GM12878 (cell line): ENCODE measurements at regions not wholly inside any gene's neighbourhood (a gene's known extent, or its start where the extent isn't known, plus 50 kb on each side); places are given as distances from the start of the nearest gene placed in this dataset.

Experiments
- ATAC-seq: fragments of 200-7000 bp; cut with Tn5 transposase; 3 replicates; pipeline ENCODE4 v1.9.1; 2020; ENCODE audit warnings: mild to moderate bottlenecking, moderate library complexity
- BruUV-seq: library from RNA; stranded (reverse); fragments of 400-500 nt; replicated peaks from 2 replicates; lab custom pipeline; 2021; lab: Mats Ljungman, UMichigan
- CTCF ChIA-PET: fragments of 300-600 bp; sonication (Branson Sonifier 250); formaldehyde crosslinking; extraction: SDS; loops from one replicate; lab custom pipeline; 2021; ENCODE audit warnings: inconsistent platforms; lab: Yijun Ruan, JAX
- POLR2A ChIA-PET: fragments of 350-600 bp; formaldehyde crosslinking; extraction: SDS; loops from one replicate; lab custom pipeline; 2021; ENCODE audit warnings: inconsistent platforms; lab: Charles Lee
- RAD21 ChIA-PET: fragments of 300-600 bp; sonication (Branson Sonifier 250); formaldehyde crosslinking; loops from one replicate; lab custom pipeline; 2023; ENCODE audit warnings: antibody characterized with exemption; ENCODE audit not compliant: unreplicated experiment; lab: Charles Lee
- SMC1A ChIA-PET: fragments of 300-600 bp; sonication (Branson Sonifier 250); formaldehyde crosslinking; loops from one replicate; lab custom pipeline; 2023; ENCODE audit not compliant: unreplicated experiment, uncharacterized antibody; lab: Charles Lee
- DNase-seq: peaks from one replicate; pipeline ENCODE4 v3.0.0-alpha.2; 2011; ENCODE audit warnings: low read depth, low spot score
- FAIRE-seq: peaks from 3 replicates; lab custom pipeline; 2011; peaks lifted over from hg19 to GRCh38; lab: Jason Lieb, UNC
- H2AFZ ChIP-seq: 2 replicates; pipeline ENCODE4 v1.6.0; 2011; ENCODE audit warnings: low read depth, low read length, control low read depth; ENCODE audit not compliant: control insufficient read depth
- H3K27ac ChIP-seq: 2 replicates; pipeline ENCODE4 v1.5.1; 2011; ENCODE audit warnings: control low read depth; ENCODE audit not compliant: control insufficient read depth, insufficient read depth
- H3K27me3 ChIP-seq, 2 experiments: replicated peaks in 1 of 2; 2 replicates each; pipeline versions ENCODE4 v1.6.0 to v1.6.1; 2011; ENCODE audit warnings: low read length in 1 of 2; ENCODE audit not compliant: control insufficient read depth in 2 of 2, insufficient read depth in 2 of 2
- H3K36me3 ChIP-seq, 2 experiments: 2 replicates each; pipeline ENCODE4 v1.5.1; 2011; ENCODE audit warnings: low read length in 1 of 2; ENCODE audit not compliant: control insufficient read depth in 2 of 2, insufficient read depth in 2 of 2
- H3K4me1 ChIP-seq: 2 replicates; pipeline ENCODE4 v1.6.1; 2011; ENCODE audit warnings: mild to moderate bottlenecking, low read length, moderate library complexity, mixed read lengths; ENCODE audit not compliant: control insufficient read depth, insufficient read depth
- H3K4me2 ChIP-seq: 2 replicates; pipeline ENCODE4 v1.6.0; 2011; ENCODE audit warnings: control low read depth; ENCODE audit not compliant: control insufficient read depth, insufficient read depth
- H3K4me3 ChIP-seq: fragments of 200-600 bp; sonication (generic); 2 replicates; pipeline ENCODE4 v1.5.1; 2016
- H3K79me2 ChIP-seq: 2 replicates; pipeline ENCODE4 v1.6.0; 2011; ENCODE audit warnings: low read length; ENCODE audit not compliant: control insufficient read depth, insufficient read depth
- H3K9ac ChIP-seq: 2 replicates; pipeline ENCODE4 v1.8.0; 2011; ENCODE audit warnings: low read length, control low read depth, mixed read lengths; ENCODE audit not compliant: control insufficient read depth, insufficient read depth
- H3K9me3 ChIP-seq: replicated peaks from 3 replicates; pipeline ENCODE4 v1.5.1; 2011; ENCODE audit warnings: mild to moderate bottlenecking, low read length; ENCODE audit not compliant: control insufficient read depth, insufficient read depth
- H4K20me1 ChIP-seq: 2 replicates; pipeline ENCODE4 v1.6.0; 2011; ENCODE audit not compliant: control insufficient read depth, insufficient read depth
- ATF7 ChIP-seq: fragments of 450-650 bp; IDR thresholded peaks from 2 replicates; pipeline ENCODE4 v1.6.1; 2016; ENCODE audit warnings: low read depth, mild to moderate bottlenecking
- BACH1 ChIP-seq: fragments of 450-650 bp; IDR thresholded peaks from 2 replicates; pipeline ENCODE4 v1.6.1; 2017; ENCODE audit warnings: mild to moderate bottlenecking, borderline replicate concordance
- HDAC2 ChIP-seq: fragments of 200-600 bp; sonication (generic); IDR thresholded peaks from 2 replicates; pipeline ENCODE4 v1.6.1; 2017
- IRF4 ChIP-seq: IDR thresholded peaks from 2 replicates; pipeline ENCODE4 v1.6.1; 2011; ENCODE audit warnings: low read depth, low read length
- JUND ChIP-seq: IDR thresholded peaks from 2 replicates; pipeline ENCODE4 v1.6.1; 2012; ENCODE audit warnings: low read depth, mild to moderate bottlenecking, low read length, improper control_type of control experiment, moderate library complexity
- KDM1A ChIP-seq: fragments of 200-600 bp; sonication (generic); IDR thresholded peaks from 2 replicates; pipeline ENCODE4 v1.6.1; 2016; ENCODE audit warnings: borderline replicate concordance
- MTA3 ChIP-seq: IDR thresholded peaks from 2 replicates; pipeline ENCODE4 v1.6.1; 2012; ENCODE audit warnings: low read length, inconsistent platforms, borderline replicate concordance
- POLR2A ChIP-seq: IDR thresholded peaks from 2 replicates; pipeline ENCODE4 v1.6.1; 2011; ENCODE audit warnings: low read depth, mild to moderate bottlenecking, low read length
- RAD21 ChIP-seq: IDR thresholded peaks from 2 replicates; pipeline ENCODE4 v1.6.1; 2011; ENCODE audit warnings: mild to moderate bottlenecking, low read depth, low read length, moderate library complexity; ENCODE audit not compliant: insufficient read depth
- RBBP5 ChIP-seq: fragments of 200-600 bp; sonication (generic); conservative IDR thresholded peaks from 2 replicates; pipeline ENCODE4 v1.6.1; 2016
- SMC3 ChIP-seq: IDR thresholded peaks from 2 replicates; pipeline ENCODE4 v1.6.1; 2011; ENCODE audit warnings: low read length, improper control_type of control experiment, borderline replicate concordance
- SUPT20H ChIP-seq: IDR thresholded peaks from 2 replicates; pipeline ENCODE4 v1.6.1; 2011; ENCODE audit warnings: low read depth, mild to moderate bottlenecking, low read length, moderate library complexity, borderline replicate concordance; ENCODE audit not compliant: control insufficient read depth
- ZNF24 ChIP-seq: fragments of 450-650 bp; IDR thresholded peaks from 2 replicates; pipeline ENCODE4 v1.6.1; 2017; ENCODE audit warnings: antibody characterized with exemption, mild to moderate bottlenecking
- WGBS: methylation state at CpG from one replicate; pipeline ENCODE4 v1.1.6; 2016; ENCODE audit warnings: low lambda C conversion rate; ENCODE audit not compliant: insufficient replicate concordance, insufficient coverage; ENCODE audit errors: missing lambda C conversion rate; 5-methylcytosine and 5-hydroxymethylcytosine counted together
- in situ Hi-C: fragments of 300-500 bp; cut with MboI; formaldehyde crosslinking; loops from 9 replicates; pipeline ENCODE4 v1.14.3; 2018; ENCODE audit warnings: mixed read lengths
- intact Hi-C: fragments of 100-400 bp; cut with micrococcal nuclease; formaldehyde crosslinking; loops from one replicate; pipeline ENCODE4 v1.14.2; 2022; ENCODE audit not compliant: unreplicated experiment
- TF ChIP-seq, protein P1 (sequence below): IDR thresholded peaks from 2 replicates; pipeline ENCODE4 v1.6.1; 2012; ENCODE audit warnings: mild to moderate bottlenecking, low read depth, low read length
- TF ChIP-seq, protein P2 (sequence below): IDR thresholded peaks from 2 replicates; pipeline ENCODE4 v1.6.1; 2011; ENCODE audit warnings: mild to moderate bottlenecking, low read depth, low read length, moderate library complexity; ENCODE audit not compliant: insufficient replicate concordance
- TF ChIP-seq, protein P3 (sequence below): fragments of 450-650 bp; IDR thresholded peaks from 2 replicates; pipeline ENCODE4 v1.6.1; 2017; ENCODE audit warnings: borderline replicate concordance
- TF ChIP-seq, protein P4 (sequence below): IDR thresholded peaks from 2 replicates; pipeline ENCODE4 v1.6.1; 2012; ENCODE audit warnings: low read depth, low read length, improper control_type of control experiment
- TF ChIP-seq, protein P5 (sequence below): IDR thresholded peaks from 2 replicates; pipeline ENCODE4 v1.6.1; 2012; ENCODE audit warnings: low read depth, low read length, improper control_type of control experiment

DNA sequence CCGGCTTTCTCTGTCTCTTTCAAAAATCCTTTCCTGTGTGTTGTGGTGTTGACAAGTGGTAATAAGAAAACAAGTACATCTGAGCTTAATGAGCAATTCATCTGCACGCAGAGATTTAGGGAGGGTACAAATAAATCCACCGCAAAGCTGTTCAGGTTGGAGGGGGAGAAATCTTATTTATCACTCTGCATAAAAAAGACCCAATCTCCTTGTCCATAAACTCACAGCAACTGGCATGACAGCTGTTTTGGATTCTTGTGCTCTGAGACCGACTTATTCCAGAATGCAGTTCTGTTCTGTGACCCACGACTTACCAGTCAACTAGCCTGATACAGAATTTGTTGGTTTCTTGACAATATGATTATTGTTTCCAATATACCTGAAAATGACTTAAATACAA lies 380.1 kb downstream of the SOX11 start:
- ChIA-PET CTCF (no interaction called here), RAD21 (no interaction called here), POLR2A (no interaction called here), SMC1A (no interaction called here)
- Histone ChIP-seq H3K4me3 (no peak overlapping the region), H3K9me3 (no peaks in the 10 kb centered on the region), H3K9ac (no peak overlapping the region), H3K4me1 (no peaks in the 10 kb centered on the region), H3K27me3 (no peaks in the 10 kb centered on the region), H2AFZ (no peak overlapping the region), H3K4me2 (no peak overlapping the region), H3K79me2 (no peaks in the 10 kb centered on the region), H3K27ac (no peak overlapping the region), H4K20me1 (no peaks in the 10 kb centered on the region), H3K36me3 (no peaks in the 10 kb centered on the region)
- ATAC-seq (no peak), FAIRE-seq (no peak), DNase-seq (no peak)
- intact Hi-C loops (no loop called here), in situ Hi-C loops (no loop called here)
- WGBS = 34% methylated on average over 5 of the region's 5 CpGs
- BruUV-seq = no TSS peak
- no peak for TF ChIP-seq SUPT20H
- TF ChIP-seq RBBP5 = no peak
- TF ChIP-seq HDAC2 = no peak
- no peak for TF ChIP-seq RAD21
- no peak for TF ChIP-seq ATF7
- no peak for TF ChIP-seq IRF4
- TF ChIP-seq, protein P1, sequence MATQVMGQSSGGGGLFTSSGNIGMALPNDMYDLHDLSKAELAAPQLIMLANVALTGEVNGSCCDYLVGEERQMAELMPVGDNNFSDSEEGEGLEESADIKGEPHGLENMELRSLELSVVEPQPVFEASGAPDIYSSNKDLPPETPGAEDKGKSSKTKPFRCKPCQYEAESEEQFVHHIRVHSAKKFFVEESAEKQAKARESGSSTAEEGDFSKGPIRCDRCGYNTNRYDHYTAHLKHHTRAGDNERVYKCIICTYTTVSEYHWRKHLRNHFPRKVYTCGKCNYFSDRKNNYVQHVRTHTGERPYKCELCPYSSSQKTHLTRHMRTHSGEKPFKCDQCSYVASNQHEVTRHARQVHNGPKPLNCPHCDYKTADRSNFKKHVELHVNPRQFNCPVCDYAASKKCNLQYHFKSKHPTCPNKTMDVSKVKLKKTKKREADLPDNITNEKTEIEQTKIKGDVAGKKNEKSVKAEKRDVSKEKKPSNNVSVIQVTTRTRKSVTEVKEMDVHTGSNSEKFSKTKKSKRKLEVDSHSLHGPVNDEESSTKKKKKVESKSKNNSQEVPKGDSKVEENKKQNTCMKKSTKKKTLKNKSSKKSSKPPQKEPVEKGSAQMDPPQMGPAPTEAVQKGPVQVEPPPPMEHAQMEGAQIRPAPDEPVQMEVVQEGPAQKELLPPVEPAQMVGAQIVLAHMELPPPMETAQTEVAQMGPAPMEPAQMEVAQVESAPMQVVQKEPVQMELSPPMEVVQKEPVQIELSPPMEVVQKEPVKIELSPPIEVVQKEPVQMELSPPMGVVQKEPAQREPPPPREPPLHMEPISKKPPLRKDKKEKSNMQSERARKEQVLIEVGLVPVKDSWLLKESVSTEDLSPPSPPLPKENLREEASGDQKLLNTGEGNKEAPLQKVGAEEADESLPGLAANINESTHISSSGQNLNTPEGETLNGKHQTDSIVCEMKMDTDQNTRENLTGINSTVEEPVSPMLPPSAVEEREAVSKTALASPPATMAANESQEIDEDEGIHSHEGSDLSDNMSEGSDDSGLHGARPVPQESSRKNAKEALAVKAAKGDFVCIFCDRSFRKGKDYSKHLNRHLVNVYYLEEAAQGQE = no peak
- TF ChIP-seq, protein P2, sequence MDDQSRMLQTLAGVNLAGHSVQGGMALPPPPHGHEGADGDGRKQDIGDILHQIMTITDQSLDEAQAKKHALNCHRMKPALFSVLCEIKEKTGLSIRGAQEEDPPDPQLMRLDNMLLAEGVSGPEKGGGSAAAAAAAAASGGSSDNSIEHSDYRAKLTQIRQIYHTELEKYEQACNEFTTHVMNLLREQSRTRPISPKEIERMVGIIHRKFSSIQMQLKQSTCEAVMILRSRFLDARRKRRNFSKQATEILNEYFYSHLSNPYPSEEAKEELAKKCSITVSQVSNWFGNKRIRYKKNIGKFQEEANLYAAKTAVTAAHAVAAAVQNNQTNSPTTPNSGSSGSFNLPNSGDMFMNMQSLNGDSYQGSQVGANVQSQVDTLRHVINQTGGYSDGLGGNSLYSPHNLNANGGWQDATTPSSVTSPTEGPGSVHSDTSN = no peak
- no peak for TF ChIP-seq SMC3
- TF ChIP-seq, protein P3, sequence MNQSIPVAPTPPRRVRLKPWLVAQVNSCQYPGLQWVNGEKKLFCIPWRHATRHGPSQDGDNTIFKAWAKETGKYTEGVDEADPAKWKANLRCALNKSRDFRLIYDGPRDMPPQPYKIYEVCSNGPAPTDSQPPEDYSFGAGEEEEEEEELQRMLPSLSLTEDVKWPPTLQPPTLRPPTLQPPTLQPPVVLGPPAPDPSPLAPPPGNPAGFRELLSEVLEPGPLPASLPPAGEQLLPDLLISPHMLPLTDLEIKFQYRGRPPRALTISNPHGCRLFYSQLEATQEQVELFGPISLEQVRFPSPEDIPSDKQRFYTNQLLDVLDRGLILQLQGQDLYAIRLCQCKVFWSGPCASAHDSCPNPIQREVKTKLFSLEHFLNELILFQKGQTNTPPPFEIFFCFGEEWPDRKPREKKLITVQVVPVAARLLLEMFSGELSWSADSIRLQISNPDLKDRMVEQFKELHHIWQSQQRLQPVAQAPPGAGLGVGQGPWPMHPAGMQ = no peak
- no peak for TF ChIP-seq KDM1A
- TF ChIP-seq, protein P4, sequence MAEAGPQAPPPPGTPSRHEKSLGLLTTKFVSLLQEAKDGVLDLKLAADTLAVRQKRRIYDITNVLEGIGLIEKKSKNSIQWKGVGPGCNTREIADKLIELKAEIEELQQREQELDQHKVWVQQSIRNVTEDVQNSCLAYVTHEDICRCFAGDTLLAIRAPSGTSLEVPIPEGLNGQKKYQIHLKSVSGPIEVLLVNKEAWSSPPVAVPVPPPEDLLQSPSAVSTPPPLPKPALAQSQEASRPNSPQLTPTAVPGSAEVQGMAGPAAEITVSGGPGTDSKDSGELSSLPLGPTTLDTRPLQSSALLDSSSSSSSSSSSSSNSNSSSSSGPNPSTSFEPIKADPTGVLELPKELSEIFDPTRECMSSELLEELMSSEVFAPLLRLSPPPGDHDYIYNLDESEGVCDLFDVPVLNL = no peak
- no peak for TF ChIP-seq ZNF24
- TF ChIP-seq BACH1 = no peak
- no peak for TF ChIP-seq POLR2A
- TF ChIP-seq, protein P5, sequence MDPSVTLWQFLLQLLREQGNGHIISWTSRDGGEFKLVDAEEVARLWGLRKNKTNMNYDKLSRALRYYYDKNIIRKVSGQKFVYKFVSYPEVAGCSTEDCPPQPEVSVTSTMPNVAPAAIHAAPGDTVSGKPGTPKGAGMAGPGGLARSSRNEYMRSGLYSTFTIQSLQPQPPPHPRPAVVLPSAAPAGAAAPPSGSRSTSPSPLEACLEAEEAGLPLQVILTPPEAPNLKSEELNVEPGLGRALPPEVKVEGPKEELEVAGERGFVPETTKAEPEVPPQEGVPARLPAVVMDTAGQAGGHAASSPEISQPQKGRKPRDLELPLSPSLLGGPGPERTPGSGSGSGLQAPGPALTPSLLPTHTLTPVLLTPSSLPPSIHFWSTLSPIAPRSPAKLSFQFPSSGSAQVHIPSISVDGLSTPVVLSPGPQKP = no peak
- TF ChIP-seq JUND = no peak
- TF ChIP-seq MTA3 = no peak
